Testis (tissue), 2 donors: ENCODE measurements at regions not wholly inside any gene's neighbourhood (a gene's known extent, or its start where the extent isn't known, plus 50 kb on each side); places are given as distances from the start of the nearest gene placed in this dataset.

Experiments used
- DNase-seq: peaks from one replicate; pipeline ENCODE4 v3.0.0-alpha.2; 2019
- H3K27ac ChIP-seq, 2 donors: fragments of 200-600 bp; sonication (generic); one replicate each; pipeline ENCODE4 v1.5.1; 2019
- H3K27me3 ChIP-seq: fragments of 200-600 bp; sonication (generic); one replicate; pipeline ENCODE4 v1.5.1; 2019
- H3K36me3 ChIP-seq: fragments of 200-600 bp; sonication (generic); one replicate; pipeline ENCODE4 v1.5.1; 2017; ENCODE audit warnings: low read depth; ENCODE audit errors: missing control alignments
- H3K4me1 ChIP-seq: fragments of 200-600 bp; sonication (generic); one replicate; pipeline ENCODE4 v1.5.1; 2019
- H3K4me3 ChIP-seq, 2 donors: fragments of 200-600 bp; sonication (generic); one replicate each; pipeline ENCODE4 v1.5.1; 2017 to 2019
- H3K9me3 ChIP-seq: fragments of 200-600 bp; sonication (generic); one replicate; pipeline ENCODE4 v1.5.1; 2017
- POLR2A ChIP-seq: fragments of 450-650 bp; IDR thresholded peaks from one replicate; pipeline ENCODE4 v1.6.1; 2017; ENCODE audit warnings: antibody characterized with exemption, mild to moderate bottlenecking, moderate library complexity
- WGBS, 2 donors: methylation state at CpG; one replicate each; pipeline ENCODE4 v1.1.5; 2018; 5-methylcytosine and 5-hydroxymethylcytosine counted together
- intact Hi-C: fragments of 100-400 bp; cut with DNase I; formaldehyde crosslinking; loops from one replicate; pipeline ENCODE4 v1.15.1; 2023; ENCODE audit warnings: low total_unique reads
- TF ChIP-seq, protein P1 (sequence below), 3 experiments: fragments of 450-650 bp in 2 of 3; fragments of 200-600 bp in 1 of 3; sonication (generic) in 1 of 3; IDR thresholded peaks; one replicate each; pipeline ENCODE4 v1.5.1; 2016 to 2019; ENCODE audit warnings: antibody characterized with exemption in 3 of 3, mild to moderate bottlenecking in 2 of 3, moderate library complexity in 1 of 3

GRCh38 chr9:85278769-85279168 lies 463.0 kb downstream of the AGTPBP1 start:
- Histone ChIP-seq H3K9me3 (no peaks in the 10 kb centered on the region), H3K36me3 (no peaks in the 10 kb centered on the region), H3K4me1 (no peaks in the 10 kb centered on the region), H3K27ac (no peak overlapping the region), H3K27me3 (no peaks in the 10 kb centered on the region), H3K4me3 (no peak overlapping the region)
- no peak for DNase-seq
- TF ChIP-seq, protein P1, sequence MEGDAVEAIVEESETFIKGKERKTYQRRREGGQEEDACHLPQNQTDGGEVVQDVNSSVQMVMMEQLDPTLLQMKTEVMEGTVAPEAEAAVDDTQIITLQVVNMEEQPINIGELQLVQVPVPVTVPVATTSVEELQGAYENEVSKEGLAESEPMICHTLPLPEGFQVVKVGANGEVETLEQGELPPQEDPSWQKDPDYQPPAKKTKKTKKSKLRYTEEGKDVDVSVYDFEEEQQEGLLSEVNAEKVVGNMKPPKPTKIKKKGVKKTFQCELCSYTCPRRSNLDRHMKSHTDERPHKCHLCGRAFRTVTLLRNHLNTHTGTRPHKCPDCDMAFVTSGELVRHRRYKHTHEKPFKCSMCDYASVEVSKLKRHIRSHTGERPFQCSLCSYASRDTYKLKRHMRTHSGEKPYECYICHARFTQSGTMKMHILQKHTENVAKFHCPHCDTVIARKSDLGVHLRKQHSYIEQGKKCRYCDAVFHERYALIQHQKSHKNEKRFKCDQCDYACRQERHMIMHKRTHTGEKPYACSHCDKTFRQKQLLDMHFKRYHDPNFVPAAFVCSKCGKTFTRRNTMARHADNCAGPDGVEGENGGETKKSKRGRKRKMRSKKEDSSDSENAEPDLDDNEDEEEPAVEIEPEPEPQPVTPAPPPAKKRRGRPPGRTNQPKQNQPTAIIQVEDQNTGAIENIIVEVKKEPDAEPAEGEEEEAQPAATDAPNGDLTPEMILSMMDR (IDR thresholded peaks at IDR 0.05), result no peak
- TF ChIP-seq POLR2A, result no peak
- intact Hi-C loops, result no loop called here
- 73 to 81% methylated on average over 4 of the region's 4 CpGs for WGBS, 2 donors

GRCh38 chr9:85276741-85277140 lies 465.0 kb downstream of the AGTPBP1 start:
- intact Hi-C loops, result no loop called here
- DNase-seq, result no peak
- no peaks in the 10 kb centered on the region for H3K27me3 ChIP-seq
- no peaks in the 10 kb centered on the region for H3K36me3 ChIP-seq
- H3K27ac ChIP-seq, result no peak overlapping the region
- TF ChIP-seq, protein P1 (IDR thresholded peaks at IDR 0.05), result no peak
- no peak for TF ChIP-seq POLR2A
- no peak overlapping the region for H3K4me3 ChIP-seq
- no peaks in the 10 kb centered on the region for H3K9me3 ChIP-seq
- 38 to 48% methylated on average over 4 of the region's 4 CpGs for WGBS, 2 donors
- H3K4me1 ChIP-seq, result no peaks in the 10 kb centered on the region

GRCh38 chr9:85269811-85270210 lies 471.9 kb downstream of the AGTPBP1 start:
- no peaks in the 10 kb centered on the region for H3K36me3 ChIP-seq
- intact Hi-C loops, result no loop called here
- no peaks in the 10 kb centered on the region for H3K27me3 ChIP-seq
- 85 to 88% methylated on average over 7 of the region's 7 CpGs for WGBS, 2 donors
- H3K27ac ChIP-seq, result no peak overlapping the region
- TF ChIP-seq POLR2A, result no peak
- TF ChIP-seq, protein P1 (IDR thresholded peaks at IDR 0.05), result no peak
- H3K4me1 ChIP-seq, result no peaks in the 10 kb centered on the region
- no peak overlapping the region for H3K4me3 ChIP-seq
- H3K9me3 ChIP-seq, result no peaks in the 10 kb centered on the region
- DNase-seq, result no peak

DNA sequence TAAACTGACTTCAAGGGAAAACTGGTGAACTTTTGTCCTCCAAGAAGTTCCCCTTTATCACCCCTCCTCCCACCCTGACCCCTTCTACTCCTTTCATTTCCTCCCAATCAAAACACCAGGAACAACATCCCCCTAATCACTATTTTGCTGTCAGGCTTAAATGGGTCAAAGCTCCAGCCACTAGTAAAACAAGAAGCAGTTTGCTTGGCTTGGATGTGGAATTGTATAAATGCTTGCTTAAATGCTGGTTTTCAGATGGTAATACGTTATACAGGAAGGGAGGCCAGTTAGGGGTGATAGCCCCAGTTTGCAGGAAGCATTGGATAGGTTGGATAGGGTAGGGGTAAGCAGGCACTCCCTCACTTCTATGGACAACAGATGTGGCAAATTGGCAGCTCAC lies 473.6 kb downstream of the AGTPBP1 start:
- H3K27ac ChIP-seq, result no peak overlapping the region
- intact Hi-C loops, result no loop called here
- no peak for TF ChIP-seq POLR2A
- TF ChIP-seq, protein P1 (IDR thresholded peaks at IDR 0.05), result no peak
- 27 to 50% methylated on average over 1 of the region's 1 CpG for WGBS, 2 donors
- no peaks in the 10 kb centered on the region for H3K27me3 ChIP-seq
- no peak overlapping the region for H3K4me3 ChIP-seq
- H3K4me1 ChIP-seq, result no peaks in the 10 kb centered on the region
- DNase-seq, result no peak
- H3K9me3 ChIP-seq, result no peaks in the 10 kb centered on the region
- H3K36me3 ChIP-seq, result no peaks in the 10 kb centered on the region

GRCh38 chr9:85264695-85265094 lies 477.1 kb downstream of the AGTPBP1 start:
- Histone ChIP-seq H3K9me3 (no peaks in the 10 kb centered on the region), H3K4me1 (no peaks in the 10 kb centered on the region), H3K27ac (no peak overlapping the region), H3K4me3 (no peak overlapping the region), H3K36me3 (no peaks in the 10 kb centered on the region), H3K27me3 (no peaks in the 10 kb centered on the region)
- no peak for DNase-seq
- TF ChIP-seq, protein P1 (IDR thresholded peaks at IDR 0.05), result no peak
- TF ChIP-seq POLR2A, result no peak
- intact Hi-C loops, result no loop called here
